ENCODE measurements at regions not wholly inside any gene's neighbourhood (a gene's known extent, or its start where the extent isn't known, plus 50 kb on each side); places are given as distances from the start of the nearest gene placed in this dataset.

DNA sequence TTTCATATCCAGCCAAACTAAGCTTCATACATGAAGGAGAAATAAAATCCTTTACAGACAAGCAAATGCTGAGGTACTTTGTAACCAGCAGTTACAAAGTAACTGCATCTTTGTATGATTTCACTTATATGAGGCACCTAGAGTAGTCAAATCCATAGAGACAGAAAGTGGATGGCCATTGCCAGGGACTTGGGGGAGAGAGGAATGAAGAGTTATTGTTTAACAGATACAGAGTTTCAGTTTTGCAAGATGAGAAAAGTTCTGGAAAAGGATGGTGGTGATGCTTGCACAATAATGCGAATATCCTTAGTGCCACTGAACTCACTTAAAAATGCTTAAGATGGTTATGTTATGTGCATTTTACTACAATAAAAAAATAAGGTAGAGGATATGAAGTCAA, 58.4 kb upstream of the VCX start:
- Histone ChIP-seq H3K9ac (ENCODE audit: low read length) (no peak overlapping the region), H3F3A (ENCODE audit: insufficient read depth, low read length) (no peaks in the 10 kb centered on the region), H3K27me3 (ENCODE audit: insufficient read depth, low read length) (no peaks in the 10 kb centered on the region), H3K9me2 (ENCODE audit: low read depth, low read length) (no peaks in the 10 kb centered on the region), H3K36me3 (ENCODE audit: insufficient read depth, low read length) (no peaks in the 10 kb centered on the region), H3K4me1 (ENCODE audit: insufficient read depth, low read length, severe bottlenecking) (no peaks in the 10 kb centered on the region), H3K27ac (ENCODE audit: low read depth, low read length, poor library complexity, severe bottlenecking) (no peak overlapping the region), H3K4me2 (ENCODE audit: low read length) (no peak overlapping the region), H3K4me3 (ENCODE audit: low read depth, low read length, poor library complexity, severe bottlenecking) (no peak overlapping the region), H3K9me3 (ENCODE audit: low read length) (no peaks in the 10 kb centered on the region), H2AFZ (ENCODE audit: low read length) (no peak overlapping the region), H3K79me2 (ENCODE audit: insufficient read depth, low read length) (no peaks in the 10 kb centered on the region), H4K20me1 (ENCODE audit: insufficient read depth, low read length) (no peaks in the 10 kb centered on the region)
- TF ChIP-seq EZH2 (IDR thresholded peaks at IDR 0.05; ENCODE audit: borderline replicate concordance, low read length) (no peak), CTCF (IDR thresholded peaks at IDR 0.05; ENCODE audit: low read length) (no peak)

DNA sequence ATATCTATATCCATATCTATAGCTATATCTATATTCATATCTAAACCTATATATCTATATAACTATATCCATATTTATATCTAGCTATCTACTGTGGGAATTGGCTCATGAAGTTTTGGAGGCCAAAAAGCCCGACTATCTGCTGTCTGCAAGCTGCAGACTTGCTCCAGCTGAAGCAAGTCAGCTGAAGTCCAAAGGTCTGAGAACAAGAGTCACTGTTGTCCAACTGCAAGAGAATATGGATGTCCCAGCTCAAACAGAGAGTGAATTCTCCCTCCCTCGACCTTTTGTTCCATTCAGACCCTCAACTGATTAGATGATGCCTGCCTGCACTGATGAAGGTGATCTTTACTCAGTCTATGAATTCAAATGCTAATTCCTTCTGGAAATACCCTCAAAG, 63.3 kb upstream of the VCX start:
- TF ChIP-seq EZH2 (IDR thresholded peaks at IDR 0.05; ENCODE audit: borderline replicate concordance, low read length) (no peak), CTCF (IDR thresholded peaks at IDR 0.05; ENCODE audit: low read length) (no peak)
- Histone ChIP-seq H3K9me3 (ENCODE audit: low read length) (no peaks in the 10 kb centered on the region), H3K4me2 (ENCODE audit: low read length) (no peak overlapping the region), H3K79me2 (ENCODE audit: insufficient read depth, low read length) (no peaks in the 10 kb centered on the region), H2AFZ (ENCODE audit: low read length) (no peak overlapping the region), H4K20me1 (ENCODE audit: insufficient read depth, low read length) (no peaks in the 10 kb centered on the region), H3F3A (ENCODE audit: insufficient read depth, low read length) (no peaks in the 10 kb centered on the region), H3K4me1 (ENCODE audit: insufficient read depth, low read length, severe bottlenecking) (no peaks in the 10 kb centered on the region), H3K27me3 (ENCODE audit: insufficient read depth, low read length) (no peaks in the 10 kb centered on the region), H3K27ac (ENCODE audit: low read depth, low read length, poor library complexity, severe bottlenecking) (no peak overlapping the region), H3K36me3 (ENCODE audit: insufficient read depth, low read length) (no peaks in the 10 kb centered on the region), H3K4me3 (ENCODE audit: low read depth, low read length, poor library complexity, severe bottlenecking) (no peak overlapping the region), H3K9me2 (ENCODE audit: low read depth, low read length) (no peaks in the 10 kb centered on the region), H3K9ac (ENCODE audit: low read length) (no peak overlapping the region)

DNA sequence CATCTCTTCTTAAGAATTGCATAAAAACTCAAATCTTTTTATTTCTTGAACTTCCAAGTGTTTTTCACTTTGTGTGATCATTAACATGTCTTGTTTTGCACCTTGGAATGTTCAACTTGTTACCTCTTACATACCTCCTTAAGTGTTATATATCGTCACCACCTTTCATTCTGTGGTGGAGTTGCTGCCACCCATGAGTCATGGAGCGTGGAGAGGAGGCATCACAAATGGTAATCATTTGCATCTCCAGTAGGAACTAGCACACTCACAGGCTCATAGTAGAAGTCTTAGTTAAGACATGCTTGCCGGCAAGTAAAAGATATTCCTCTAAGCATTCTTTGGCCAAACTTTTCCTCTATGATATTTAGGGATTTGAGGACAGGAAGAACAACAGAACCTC, 67.0 kb upstream of the VCX start:
- no peak overlapping the region for H3K9ac ChIP-seq (ENCODE audit: low read length)
- H3K9me3 ChIP-seq (ENCODE audit: low read length) = no peaks in the 10 kb centered on the region
- TF ChIP-seq EZH2 (IDR thresholded peaks at IDR 0.05; ENCODE audit: borderline replicate concordance, low read length) (no peak), CTCF (IDR thresholded peaks at IDR 0.05; ENCODE audit: low read length) (no peak)
- H3F3A ChIP-seq (ENCODE audit: insufficient read depth, low read length) = no peaks in the 10 kb centered on the region
- H3K9me2 ChIP-seq (ENCODE audit: low read depth, low read length) = no peaks in the 10 kb centered on the region
- no peaks in the 10 kb centered on the region for H3K4me1 ChIP-seq (ENCODE audit: insufficient read depth, low read length, severe bottlenecking)
- no peaks in the 10 kb centered on the region for H3K79me2 ChIP-seq (ENCODE audit: insufficient read depth, low read length)
- H4K20me1 ChIP-seq (ENCODE audit: insufficient read depth, low read length) = no peaks in the 10 kb centered on the region
- no peaks in the 10 kb centered on the region for H3K27me3 ChIP-seq (ENCODE audit: insufficient read depth, low read length)
- H3K36me3 ChIP-seq (ENCODE audit: insufficient read depth, low read length) = no peaks in the 10 kb centered on the region
- H3K4me2 ChIP-seq (ENCODE audit: low read length) = no peak overlapping the region
- H3K4me3 ChIP-seq (ENCODE audit: low read depth, low read length, poor library complexity, severe bottlenecking) = no peak overlapping the region
- H3K27ac ChIP-seq (ENCODE audit: low read depth, low read length, poor library complexity, severe bottlenecking) = no peak overlapping the region
- H2AFZ ChIP-seq (ENCODE audit: low read length) = no peak overlapping the region
